ENCODE measurements at regions not wholly inside any gene's neighbourhood (a gene's known extent, or its start where the extent isn't known, plus 50 kb on each side); places are given as distances from the start of the nearest gene placed in this dataset.

GRCh38 chr12:24649634-24650033 is 299.3 kb downstream of the BCAT1 start:
- TF ChIP-seq POLR2A (IDR thresholded peaks at IDR 0.05) (no peak), CTCF (IDR thresholded peaks at IDR 0.05 in 8 of 11, conservative IDR thresholded peaks at IDR 0.05 in 3 of 11) (no peak)

Data from spleen (tissue), 7 donors.